Lower leg skin (tissue), 4 donors: ENCODE measurements at regions not wholly inside any gene's neighbourhood (a gene's known extent, or its start where the extent isn't known, plus 50 kb on each side); places are given as distances from the start of the nearest gene placed in this dataset.

Source experiments
- DNase-seq, 2 donors: peaks; one replicate each; pipeline ENCODE4 v3.0.0-alpha.2; 2019; ENCODE audit warnings: low spot score in 2 of 2
- H3K4me3 ChIP-seq: fragments of 200-600 bp; sonication (generic); 2 replicates; pipeline ENCODE4 v1.5.1; 2017; ENCODE audit warnings: mild to moderate bottlenecking, low read depth; ENCODE audit not compliant: poor library complexity, severe bottlenecking
- CTCF ChIP-seq, 3 donors: fragments of 450-650 bp; IDR thresholded peaks; one replicate each; pipeline ENCODE4 v1.5.1; 2016; ENCODE audit warnings: antibody characterized with exemption in 3 of 3, mild to moderate bottlenecking in 3 of 3, moderate library complexity in 2 of 3
- POLR2A ChIP-seq, 2 donors: fragments of 450-650 bp; IDR thresholded peaks; one replicate each; pipeline ENCODE4 v1.6.1; 2016 to 2017; ENCODE audit warnings: antibody characterized with exemption in 2 of 2, mild to moderate bottlenecking in 1 of 2, moderate library complexity in 1 of 2
- WGBS, 2 donors: methylation state at CpG; one replicate each; pipeline ENCODE4 v1.1.5; 2018; 5-methylcytosine and 5-hydroxymethylcytosine counted together
- intact Hi-C: fragments of 100-400 bp; cut with DNase I; formaldehyde crosslinking; loops from one replicate; pipeline ENCODE4 v1.15.0; 2023; ENCODE audit warnings: low total_unique reads

- 79 to 88% methylated on average over 1 of the region's 1 CpG for WGBS, 2 donors
- TF ChIP-seq POLR2A (IDR thresholded peaks at IDR 0.05) (no peak), CTCF (IDR thresholded peaks at IDR 0.05) (no peak)
- intact Hi-C loops = no loop called here
- no peak for DNase-seq
- no peak overlapping the region for H3K4me3 ChIP-seq
Measured at GRCh38 chr18:56545464-56545863, 92.9 kb downstream of the TXNL1 start.

- no peak overlapping the region for H3K4me3 ChIP-seq
- TF ChIP-seq CTCF (IDR thresholded peaks at IDR 0.05) = no peak
- TF ChIP-seq POLR2A (IDR thresholded peaks at IDR 0.05) = no peak
- WGBS, 2 donors = 73 to 81% methylated on average over 2 of the region's 2 CpGs
- intact Hi-C loops = no loop called here
- no peak for DNase-seq
Measured at GRCh38 chr18:56542476-56542875, 95.9 kb downstream of the TXNL1 start.

- no peak for TF ChIP-seq CTCF (IDR thresholded peaks at IDR 0.05)
- TF ChIP-seq POLR2A (IDR thresholded peaks at IDR 0.05) = no peak
- 63 to 66% methylated on average over 2 of the region's 2 CpGs for WGBS, 2 donors
- intact Hi-C loops = no loop called here
- DNase-seq = no peak
- no peak overlapping the region for H3K4me3 ChIP-seq
Measured at GRCh38 chr18:56541793-56542192, 96.6 kb downstream of the TXNL1 start.

- H3K4me3 ChIP-seq = no peak overlapping the region
- DNase-seq = no peak
- WGBS, 2 donors = 83 to 90% methylated on average over 2 of the region's 2 CpGs
- TF ChIP-seq CTCF (IDR thresholded peaks at IDR 0.05) (no peak), POLR2A (IDR thresholded peaks at IDR 0.05) (no peak)
- intact Hi-C loops = no loop called here
Measured at GRCh38 chr18:56541340-56541739, 97.1 kb downstream of the TXNL1 start.

- intact Hi-C loops = no loop called here
- no peak for DNase-seq
- WGBS, 2 donors = 41 to 46% methylated on average over 2 of the region's 2 CpGs
- H3K4me3 ChIP-seq = no peak overlapping the region
- TF ChIP-seq POLR2A (IDR thresholded peaks at IDR 0.05) (no peak), CTCF (IDR thresholded peaks at IDR 0.05) (no peak)
Measured at GRCh38 chr18:56538746-56539145, 99.6 kb downstream of the TXNL1 start.

- intact Hi-C loops = no loop called here
- TF ChIP-seq POLR2A (IDR thresholded peaks at IDR 0.05) (no peak), CTCF (IDR thresholded peaks at IDR 0.05) (no peak)
- H3K4me3 ChIP-seq = no peak overlapping the region
- DNase-seq = no peak
- WGBS, 2 donors = 23 to 28% methylated on average over 3 of the region's 3 CpGs
Measured at GRCh38 chr18:56532176-56532840, 106.1 kb downstream of the TXNL1 start.
